ENCODE measurements at regions not wholly inside any gene's neighbourhood (a gene's known extent, or its start where the extent isn't known, plus 50 kb on each side); places are given as distances from the start of the nearest gene placed in this dataset.

DNA sequence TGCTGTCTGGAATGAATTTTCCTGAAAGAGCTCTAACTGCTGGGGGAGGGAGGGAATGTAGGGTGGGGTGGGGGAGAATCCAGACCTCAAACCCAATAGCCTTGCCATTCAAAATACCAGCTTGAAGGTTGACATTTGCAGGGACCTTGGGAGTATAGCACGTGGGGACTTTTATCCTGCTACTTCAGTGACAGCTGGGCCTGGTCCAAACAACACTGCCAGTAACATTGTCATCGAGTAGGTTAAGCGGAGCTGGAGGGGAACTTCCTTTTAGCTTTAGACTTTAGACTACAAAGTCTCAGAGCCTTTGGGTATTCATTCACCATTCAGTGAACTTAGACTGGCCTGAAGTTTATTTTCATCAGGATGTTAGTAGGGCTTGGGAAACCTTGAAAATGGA is 248.7 kb downstream of the MEIS1 start:
- intact Hi-C loops (cut with micrococcal nuclease) = no loop called here
- TF ChIP-seq, protein P1, sequence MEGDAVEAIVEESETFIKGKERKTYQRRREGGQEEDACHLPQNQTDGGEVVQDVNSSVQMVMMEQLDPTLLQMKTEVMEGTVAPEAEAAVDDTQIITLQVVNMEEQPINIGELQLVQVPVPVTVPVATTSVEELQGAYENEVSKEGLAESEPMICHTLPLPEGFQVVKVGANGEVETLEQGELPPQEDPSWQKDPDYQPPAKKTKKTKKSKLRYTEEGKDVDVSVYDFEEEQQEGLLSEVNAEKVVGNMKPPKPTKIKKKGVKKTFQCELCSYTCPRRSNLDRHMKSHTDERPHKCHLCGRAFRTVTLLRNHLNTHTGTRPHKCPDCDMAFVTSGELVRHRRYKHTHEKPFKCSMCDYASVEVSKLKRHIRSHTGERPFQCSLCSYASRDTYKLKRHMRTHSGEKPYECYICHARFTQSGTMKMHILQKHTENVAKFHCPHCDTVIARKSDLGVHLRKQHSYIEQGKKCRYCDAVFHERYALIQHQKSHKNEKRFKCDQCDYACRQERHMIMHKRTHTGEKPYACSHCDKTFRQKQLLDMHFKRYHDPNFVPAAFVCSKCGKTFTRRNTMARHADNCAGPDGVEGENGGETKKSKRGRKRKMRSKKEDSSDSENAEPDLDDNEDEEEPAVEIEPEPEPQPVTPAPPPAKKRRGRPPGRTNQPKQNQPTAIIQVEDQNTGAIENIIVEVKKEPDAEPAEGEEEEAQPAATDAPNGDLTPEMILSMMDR (IDR thresholded peaks at IDR 0.05) = no peak
- Histone ChIP-seq H3K27me3 (ENCODE audit: control insufficient read depth, insufficient read depth, low read length) (no peaks in the 10 kb centered on the region), H3K36me3 (ENCODE audit: control insufficient read depth, insufficient read depth, low read length) (no peaks in the 10 kb centered on the region), H3K4me1 (ENCODE audit: control insufficient read depth, insufficient read depth, low read length) (no peaks in the 10 kb centered on the region), H3K4me3 (ENCODE audit: low read length) (no peak overlapping the region), H3K27ac (ENCODE audit: low read length) (no peak overlapping the region), H3K9me3 (ENCODE audit: control insufficient read depth, insufficient read depth, low read length) (no peaks in the 10 kb centered on the region)
- ATAC-seq (no peak), DNase-seq (no peak)
- Mint-ChIP-seq H3K4me1 (no peaks in the 10 kb centered on the region), H3K4me3 (no peak overlapping the region), H3K27ac (no peak overlapping the region), H3K9me3 (no peaks in the 10 kb centered on the region), H3K36me3 (no peaks in the 10 kb centered on the region), H3K27me3 (ENCODE audit: low read depth in 2 of 2) (peaks cover 0 to 6% of the 10 kb centered on the region in 2 donors)
- WGBS (ENCODE audit: insufficient coverage) = 45% methylated on average over 3 of the region's 3 CpGs

DNA sequence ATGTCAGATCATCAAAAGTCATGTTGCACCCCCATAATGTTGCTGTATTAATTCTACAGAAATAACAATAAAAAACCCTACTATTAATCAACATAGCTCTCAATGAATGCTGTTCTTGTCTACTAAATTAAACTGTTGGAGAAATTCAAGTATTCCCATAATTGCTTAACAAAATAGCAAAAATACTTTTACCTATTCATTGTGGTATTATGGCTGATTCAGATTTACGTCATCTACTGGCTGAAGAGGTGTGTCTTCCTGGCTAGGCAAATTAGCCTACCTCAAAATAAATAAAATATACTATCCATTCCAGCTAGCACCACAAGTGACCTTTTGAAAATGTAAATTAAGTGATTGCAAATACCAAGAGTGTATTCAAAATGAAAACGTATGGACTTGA is 249.4 kb downstream of the MEIS1 start:
- H3K27me3 Mint-ChIP-seq (ENCODE audit: low read depth in 2 of 2) = peaks cover 0 to 7% of the 10 kb centered on the region in 2 donors
- ATAC-seq (no peak), DNase-seq (no peak)
- H3K4me1 Mint-ChIP-seq = no peaks in the 10 kb centered on the region
- Histone ChIP-seq H3K36me3 (ENCODE audit: control insufficient read depth, insufficient read depth, low read length) (no peaks in the 10 kb centered on the region), H3K9me3 (ENCODE audit: control insufficient read depth, insufficient read depth, low read length) (no peaks in the 10 kb centered on the region), H3K4me1 (ENCODE audit: control insufficient read depth, insufficient read depth, low read length) (no peaks in the 10 kb centered on the region), H3K4me3 (ENCODE audit: low read length) (no peak overlapping the region), H3K27me3 (ENCODE audit: control insufficient read depth, insufficient read depth, low read length) (no peaks in the 10 kb centered on the region), H3K27ac (ENCODE audit: low read length) (no peak overlapping the region)
- no peaks in the 10 kb centered on the region for H3K36me3 Mint-ChIP-seq
- intact Hi-C loops (cut with micrococcal nuclease) = no loop called here
- H3K9me3 Mint-ChIP-seq = no peaks in the 10 kb centered on the region
- WGBS (ENCODE audit: insufficient coverage) = 77% methylated on average over 1 of the region's 2 CpGs
- TF ChIP-seq, protein P1 (IDR thresholded peaks at IDR 0.05) = no peak
- no peak overlapping the region for H3K27ac Mint-ChIP-seq
- H3K4me3 Mint-ChIP-seq = no peak overlapping the region

DNA sequence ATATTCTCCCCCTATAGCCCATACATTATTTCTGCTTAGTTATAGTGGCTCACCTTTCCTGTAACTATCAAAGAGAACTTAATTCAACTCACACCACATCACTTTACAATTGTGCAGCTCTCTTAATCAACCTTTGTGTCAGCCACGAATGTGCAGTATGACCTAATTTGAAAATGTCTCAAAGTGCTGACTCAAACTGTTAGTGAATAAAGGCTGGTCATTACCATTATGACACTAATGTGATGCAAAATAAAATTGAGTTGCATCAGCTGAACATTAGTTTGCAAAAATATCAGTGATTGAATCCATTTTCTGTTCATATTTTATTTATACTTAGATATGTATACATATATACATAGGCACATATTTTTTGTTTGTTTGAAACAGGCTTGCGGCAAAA is 251.8 kb downstream of the MEIS1 start:
- no peak overlapping the region for H3K4me3 ChIP-seq (ENCODE audit: low read length)
- peaks cover 0 to 8% of the 10 kb centered on the region in 2 donors for H3K27me3 Mint-ChIP-seq (ENCODE audit: low read depth in 2 of 2)
- H3K27ac Mint-ChIP-seq = no peak overlapping the region
- H3K36me3 Mint-ChIP-seq = no peaks in the 10 kb centered on the region
- H3K36me3 ChIP-seq (ENCODE audit: control insufficient read depth, insufficient read depth, low read length) = no peaks in the 10 kb centered on the region
- ATAC-seq (no peak), DNase-seq (no peak)
- intact Hi-C loops (cut with micrococcal nuclease) = no loop called here
- H3K4me1 Mint-ChIP-seq = no peaks in the 10 kb centered on the region
- TF ChIP-seq, protein P1 (IDR thresholded peaks at IDR 0.05) = no peak
- no peaks in the 10 kb centered on the region for H3K4me1 ChIP-seq (ENCODE audit: control insufficient read depth, insufficient read depth, low read length)
- no peak overlapping the region for H3K4me3 Mint-ChIP-seq
- 38% methylated on average over 1 of the region's 2 CpGs for WGBS (ENCODE audit: insufficient coverage)
- H3K9me3 ChIP-seq (ENCODE audit: control insufficient read depth, insufficient read depth, low read length) = no peaks in the 10 kb centered on the region
- H3K9me3 Mint-ChIP-seq = no peaks in the 10 kb centered on the region
- no peak overlapping the region for H3K27ac ChIP-seq (ENCODE audit: low read length)
- no peaks in the 10 kb centered on the region for H3K27me3 ChIP-seq (ENCODE audit: control insufficient read depth, insufficient read depth, low read length)

DNA sequence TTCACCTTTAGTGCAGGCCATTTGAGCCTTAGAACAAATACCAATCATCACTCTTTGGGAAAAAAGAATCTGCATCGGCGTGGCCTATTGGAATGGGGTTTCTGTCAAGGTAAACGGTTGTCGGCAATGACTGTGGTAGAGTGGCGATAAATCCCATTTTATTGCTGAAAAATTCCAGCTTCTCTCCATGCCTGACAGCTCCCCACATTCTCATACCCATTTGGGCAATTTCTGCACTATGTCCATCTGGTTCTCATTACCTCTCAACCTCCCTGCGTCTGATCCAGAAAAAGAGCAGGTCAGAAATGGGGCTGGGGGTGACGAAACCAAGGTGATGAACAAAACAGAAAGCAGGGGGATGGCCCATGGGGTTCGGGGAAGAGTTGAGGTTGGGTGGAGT is 254.0 kb downstream of the MEIS1 start:
- TF ChIP-seq, protein P1 (IDR thresholded peaks at IDR 0.05) = no peak
- 92% methylated on average over 8 of the region's 8 CpGs for WGBS (ENCODE audit: insufficient coverage)
- Mint-ChIP-seq H3K36me3 (no peaks in the 10 kb centered on the region), H3K4me1 (no peaks in the 10 kb centered on the region), H3K27ac (no peak overlapping the region), H3K4me3 (no peak overlapping the region), H3K27me3 (ENCODE audit: low read depth in 2 of 2) (peaks cover 0 to 4% of the 10 kb centered on the region in 2 donors), H3K9me3 (no peaks in the 10 kb centered on the region)
- Histone ChIP-seq H3K36me3 (ENCODE audit: control insufficient read depth, insufficient read depth, low read length) (no peaks in the 10 kb centered on the region), H3K4me3 (ENCODE audit: low read length) (no peak overlapping the region), H3K27me3 (ENCODE audit: control insufficient read depth, insufficient read depth, low read length) (no peaks in the 10 kb centered on the region), H3K4me1 (ENCODE audit: control insufficient read depth, insufficient read depth, low read length) (no peaks in the 10 kb centered on the region), H3K9me3 (ENCODE audit: control insufficient read depth, insufficient read depth, low read length) (no peaks in the 10 kb centered on the region), H3K27ac (ENCODE audit: low read length) (no peak overlapping the region)
- DNase-seq (no peak), ATAC-seq (no peak)
- intact Hi-C loops (cut with micrococcal nuclease) = no loop called here

All from natural killer cell (primary cell).